ENCODE measurements at regions not wholly inside any gene's neighbourhood (a gene's known extent, or its start where the extent isn't known, plus 50 kb on each side); places are given as distances from the start of the nearest gene placed in this dataset.

GRCh38 chr10:4775808-4776207, 50.2 kb upstream of the AKR1E2 start:
- no peak for TF ChIP-seq EP300 (IDR thresholded peaks at IDR 0.05)
- no peak for TF ChIP-seq CTCF (IDR thresholded peaks at IDR 0.05)
- TF ChIP-seq POLR2A (IDR thresholded peaks at IDR 0.05) = no peak
